CD4-positive, alpha-beta T cell (primary cell): ENCODE measurements at regions not wholly inside any gene's neighbourhood (a gene's known extent, or its start where the extent isn't known, plus 50 kb on each side); places are given as distances from the start of the nearest gene placed in this dataset.
"Not testable (repeated sequence)": the region's sequence is repeated elsewhere in the genome, so short reads cannot be mapped to it uniquely, and the experiment has no call there.

Source experiments
- ATAC-seq: fragments of 200-7000 bp; cut with Tn5 transposase; one replicate; pipeline ENCODE4 v1.10.0; 2022; ENCODE audit warnings: mild to moderate bottlenecking; ENCODE audit not compliant: poor library complexity
- CTCF ChIA-PET: fragments of 350-600 bp; sonication (Branson Sonifier 250); formaldehyde crosslinking; loops from one replicate; lab custom pipeline; 2021; ENCODE audit warnings: antibody characterized with exemption, inconsistent platforms; lab: Charles Lee
- POLR2A ChIA-PET: fragments of 350-600 bp; sonication (Branson Sonifier 250); formaldehyde crosslinking; loops from one replicate; lab custom pipeline; 2021; ENCODE audit warnings: antibody characterized with exemption, inconsistent platforms; lab: Charles Lee
- DNase-seq, 14 experiments: peaks; one replicate each; pipeline ENCODE4 v3.0.0-alpha.2; 2013 to 2020; ENCODE audit warnings: mixed read lengths in 2 of 14
- H3K27ac ChIP-seq, 2 donors: one replicate each; pipeline versions ENCODE4 v1.5.1 to v1.7.0; 2013; ENCODE audit warnings: low read length in 2 of 2, low read depth in 1 of 2, mild to moderate bottlenecking in 1 of 2
- H3K27me3 ChIP-seq, 2 experiments: 1 replicate in 1 of 2; 2 replicates in 1 of 2; pipeline versions ENCODE4 v1.6.1 to v1.7.0; 2013; ENCODE audit warnings: low read length in 2 of 2, control low read depth in 1 of 2, mild to moderate bottlenecking in 1 of 2, moderate library complexity in 1 of 2; ENCODE audit not compliant: insufficient read depth in 2 of 2, control insufficient read depth in 1 of 2
- H3K36me3 ChIP-seq: one replicate; pipeline ENCODE4 v1.6.1; 2013; ENCODE audit warnings: low read length, control low read depth; ENCODE audit not compliant: insufficient read depth
- H3K4me1 ChIP-seq: one replicate; pipeline ENCODE4 v1.6.1; 2013; ENCODE audit warnings: low read length, control low read depth; ENCODE audit not compliant: insufficient read depth
- H3K4me3 ChIP-seq: one replicate; pipeline ENCODE4 v1.5.1; 2013; ENCODE audit warnings: mild to moderate bottlenecking, low read length, moderate library complexity
- H3K9me3 ChIP-seq, 2 experiments: 1 replicate in 1 of 2; 2 replicates in 1 of 2; pipeline versions ENCODE4 v1.6.1 to v1.7.0; 2013; ENCODE audit warnings: low read length in 2 of 2, mild to moderate bottlenecking in 2 of 2, control low read depth in 1 of 2, moderate library complexity in 1 of 2; ENCODE audit not compliant: control insufficient read depth in 1 of 2, insufficient read depth in 1 of 2
- H3K27ac Mint-ChIP-seq: one replicate; pipeline ENCODE4 v1.8.0; 2020; ENCODE audit warnings: mixed read lengths
- H3K27me3 Mint-ChIP-seq: one replicate; pipeline ENCODE4 v1.8.0; 2021; ENCODE audit warnings: mixed read lengths
- H3K36me3 Mint-ChIP-seq: one replicate; pipeline ENCODE4 v1.8.0; 2021; ENCODE audit warnings: low read depth, mixed read lengths
- H3K4me1 Mint-ChIP-seq: one replicate; pipeline ENCODE4 v1.8.0; 2021; ENCODE audit warnings: low read depth, mixed read lengths
- H3K4me3 Mint-ChIP-seq: one replicate; pipeline ENCODE4 v1.8.0; 2020; ENCODE audit warnings: mild to moderate bottlenecking, mixed read lengths
- H3K9me3 Mint-ChIP-seq: one replicate; pipeline ENCODE4 v1.8.0; 2020; ENCODE audit warnings: mixed read lengths
- CTCF ChIP-seq: fragments of 200-600 bp; IDR thresholded peaks from one replicate; pipeline ENCODE4 v1.8.0; 2022; ENCODE audit warnings: antibody characterized with exemption, mild to moderate bottlenecking
- intact Hi-C, 2 experiments: fragments of 100-400 bp; cut with DNase I in 1 of 2; cut with micrococcal nuclease in 1 of 2; formaldehyde crosslinking; loops; one replicate each; pipeline versions ENCODE4 v1.15.1 to v1.9.0; 2023 to 2025; cut with DNase I, micrococcal nuclease

DNA sequence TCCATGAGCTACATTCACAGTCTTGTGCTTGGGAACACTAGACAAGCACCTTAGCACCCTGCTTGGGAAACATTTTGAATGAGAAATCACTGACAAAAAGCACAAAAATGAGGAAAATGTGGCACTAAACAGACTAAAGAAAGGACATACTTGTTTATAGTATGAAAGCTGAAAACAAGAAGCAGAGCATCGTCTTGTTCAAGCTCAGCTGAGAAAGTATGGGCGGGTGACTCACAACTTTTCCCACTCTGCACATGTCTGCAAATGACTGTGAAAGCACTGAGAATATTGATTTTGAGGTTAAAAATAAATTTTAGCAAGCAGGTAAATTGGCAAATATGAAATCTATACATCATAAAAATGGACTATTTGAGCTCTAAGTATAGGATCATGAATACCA is 725.3 kb downstream of the COL12A1 start:
- H3K27ac ChIP-seq, result no peak overlapping the region
- no peaks in the 10 kb centered on the region for H3K36me3 ChIP-seq
- peaks cover 0 to 4% of the 10 kb centered on the region in 2 experiments for H3K9me3 ChIP-seq
- no peak for ATAC-seq
- no peak for TF ChIP-seq CTCF
- ChIA-PET CTCF (no interaction called here), POLR2A (no interaction called here)
- Mint-ChIP-seq H3K4me1 (no peaks in the 10 kb centered on the region), H3K27ac (no peak overlapping the region), H3K4me3 (no peak overlapping the region), H3K36me3 (no peaks in the 10 kb centered on the region), H3K27me3 (no peaks in the 10 kb centered on the region), H3K9me3 (no peaks in the 10 kb centered on the region)
- H3K4me3 ChIP-seq, result no peak overlapping the region
- no peaks in the 10 kb centered on the region for H3K27me3 ChIP-seq
- no peak for DNase-seq
- no peaks in the 10 kb centered on the region for H3K4me1 ChIP-seq
- intact Hi-C loops, result no loop called here

DNA sequence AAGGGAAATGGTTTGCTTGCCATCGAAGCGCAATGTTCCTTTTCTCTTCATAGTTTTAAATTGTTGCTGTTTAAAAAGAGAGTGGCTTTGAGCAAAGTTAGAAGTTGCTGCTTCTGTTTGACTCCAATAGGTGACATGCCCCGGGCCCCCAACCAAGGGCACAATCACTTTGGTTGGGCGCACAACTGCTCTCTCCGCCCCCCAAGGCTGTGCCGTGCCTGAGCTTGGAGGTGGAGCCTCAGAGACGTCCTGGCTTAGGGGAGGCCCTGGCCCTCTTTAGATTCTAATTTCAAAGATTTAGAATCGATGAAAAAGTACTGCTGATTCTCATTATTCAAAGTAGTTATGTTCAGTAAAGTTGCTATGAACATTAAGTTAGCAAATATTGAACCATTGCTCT is 725.9 kb downstream of the COL12A1 start:
- intact Hi-C loops, result no loop called here
- no peak overlapping the region for H3K4me3 ChIP-seq
- ATAC-seq, result no peak
- ChIA-PET POLR2A (no interaction called here), CTCF (no interaction called here)
- Mint-ChIP-seq H3K4me1 (no peaks in the 10 kb centered on the region), H3K4me3 (no peak overlapping the region), H3K27ac (no peak overlapping the region), H3K36me3 (no peaks in the 10 kb centered on the region), H3K27me3 (no peaks in the 10 kb centered on the region), H3K9me3 (no peaks in the 10 kb centered on the region)
- no peak overlapping the region for H3K27ac ChIP-seq
- TF ChIP-seq CTCF, result no peak
- H3K36me3 ChIP-seq, result no peaks in the 10 kb centered on the region
- H3K9me3 ChIP-seq, result peaks cover 0 to 4% of the 10 kb centered on the region in 2 experiments
- H3K4me1 ChIP-seq, result no peaks in the 10 kb centered on the region
- H3K27me3 ChIP-seq, result no peaks in the 10 kb centered on the region
- no peak for DNase-seq

DNA sequence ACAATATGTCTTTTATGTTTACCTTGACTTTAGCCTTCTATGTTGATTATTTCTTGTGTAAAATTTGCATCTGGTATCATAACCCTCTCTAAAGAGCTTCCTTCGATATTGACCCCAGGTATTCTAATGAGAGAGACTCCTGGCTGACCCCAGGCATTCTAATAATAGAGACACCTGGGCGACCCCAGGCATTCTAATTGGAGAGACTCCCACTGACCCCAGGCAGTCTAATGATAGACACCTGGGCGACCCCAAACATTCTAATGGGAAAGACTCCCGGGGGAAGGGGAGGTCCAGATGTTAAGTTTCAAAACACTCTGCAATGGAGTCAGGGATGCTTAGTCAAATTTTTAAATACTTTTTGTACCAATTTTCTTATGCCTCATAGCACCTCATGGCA is 726.4 kb downstream of the COL12A1 start:
- DNase-seq (no peak), ATAC-seq (no peak)
- CTCF ChIA-PET, result no interaction called here
- no peak for TF ChIP-seq CTCF
- Mint-ChIP-seq H3K9me3 (no peaks in the 10 kb centered on the region), H3K27me3 (no peaks in the 10 kb centered on the region), H3K27ac (no peak overlapping the region), H3K4me1 (no peaks in the 10 kb centered on the region), H3K4me3 (no peak overlapping the region), H3K36me3 (no peaks in the 10 kb centered on the region)
- Histone ChIP-seq H3K36me3 (no peaks in the 10 kb centered on the region), H3K27ac (no peak overlapping the region), H3K4me1 (no peaks in the 10 kb centered on the region), H3K9me3 (peaks cover 0 to 4% of the 10 kb centered on the region in 2 experiments), H3K4me3 (no peak overlapping the region), H3K27me3 (no peaks in the 10 kb centered on the region)
- POLR2A ChIA-PET, result interaction anchor here (0.6 kb wide), 1 partner anchor 1535 kb away, joined by 3 read pairs; no protein-coding TSS in a partner anchor
- intact Hi-C loops, result no loop called here

GRCh38 chr6:74474046-74474445 is 731.8 kb downstream of the COL12A1 start:
- H3K36me3 Mint-ChIP-seq, H3K9me3 Mint-ChIP-seq, H3K4me1 ChIP-seq, CTCF ChIA-PET, POLR2A ChIA-PET, H3K4me3 Mint-ChIP-seq, H3K27me3 ChIP-seq, H3K27ac ChIP-seq, ATAC-seq, DNase-seq, H3K36me3 ChIP-seq, intact Hi-C loops, H3K4me1 Mint-ChIP-seq, H3K9me3 ChIP-seq, H3K4me3 ChIP-seq, H3K27me3 Mint-ChIP-seq, H3K27ac Mint-ChIP-seq: not testable (repeated sequence)

- H3K27ac Mint-ChIP-seq, DNase-seq, POLR2A ChIA-PET, H3K9me3 Mint-ChIP-seq, H3K4me1 Mint-ChIP-seq, ATAC-seq, H3K4me1 ChIP-seq, H3K27me3 ChIP-seq, intact Hi-C loops, H3K36me3 Mint-ChIP-seq, H3K27me3 Mint-ChIP-seq, CTCF ChIA-PET, H3K4me3 ChIP-seq, H3K4me3 Mint-ChIP-seq, H3K27ac ChIP-seq, H3K9me3 ChIP-seq, H3K36me3 ChIP-seq: not testable (repeated sequence)
Measured at GRCh38 chr6:74468552-74468951, 737.3 kb downstream of the COL12A1 start.
